ENCODE measurements at regions not wholly inside any gene's neighbourhood (a gene's known extent, or its start where the extent isn't known, plus 50 kb on each side); places are given as distances from the start of the nearest gene placed in this dataset.
A peak's percentile ranks its signal among the peaks of the same experiment; 100 is the strongest.

DNA sequence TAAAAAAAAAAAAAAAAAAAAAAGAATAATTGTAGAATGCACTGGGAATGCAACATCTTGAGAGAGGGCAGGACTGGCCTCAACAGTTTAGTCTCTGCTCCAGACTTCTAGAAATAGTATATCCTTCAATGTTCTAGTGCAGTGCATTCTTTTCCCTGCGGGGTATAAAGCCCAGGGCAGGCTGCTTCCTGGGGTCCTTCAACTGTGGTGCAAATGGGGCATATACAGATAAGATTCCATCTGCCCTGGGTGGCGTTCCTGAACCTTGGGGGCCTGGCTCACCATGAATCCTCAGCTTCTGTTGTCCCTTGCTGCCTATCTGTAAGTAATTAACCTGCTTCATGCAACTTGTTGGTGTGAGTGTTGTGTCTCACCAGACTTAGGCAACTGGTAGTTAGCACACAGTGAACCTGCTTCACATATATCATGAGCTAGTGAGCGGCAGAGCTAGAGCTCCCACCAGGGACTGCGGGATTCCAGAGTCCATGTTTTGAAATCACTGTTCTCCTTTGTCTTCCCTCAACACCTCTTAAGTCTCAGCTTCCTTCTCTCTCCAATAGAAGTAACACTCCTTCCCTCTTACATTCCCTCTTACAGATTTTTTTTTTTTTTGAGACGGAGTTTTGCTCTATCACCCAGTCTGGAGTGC is 177.6 kb downstream of the SUDS3 start:
- Histone ChIP-seq H3K4me1 (no peaks in the 10 kb centered on the region), H3K36me3 (ENCODE audit: insufficient read depth in 1 of 2, low read depth in 1 of 2) (no peaks in the 10 kb centered on the region), H3K27me3 (ENCODE audit: insufficient read depth in 3 of 3, low read length in 2 of 3) (no peaks in the 10 kb centered on the region), H3K27ac (no peak overlapping the region), H3K9me3 (no peaks in the 10 kb centered on the region), H3K4me3 (no peak overlapping the region)
- no peak for TF ChIP-seq CTCF (IDR thresholded peaks at IDR 0.05)
- intact Hi-C loops (cut with DNase I): no loop called here
- WGBS, 3 donors: 71 to 76% (median 75%) methylated on average over 5 of the region's 5 CpGs
- ATAC-seq: no peak
- no peak for DNase-seq

GRCh38 chr12:118558941-118559340 is 182.6 kb downstream of the SUDS3 start:
- Histone ChIP-seq H3K4me3 (no peak overlapping the region), H3K4me1 (peaks cover 15% of the 10 kb centered on the region), H3K27me3 (ENCODE audit: insufficient read depth in 3 of 3, low read length in 2 of 3) (no peaks in the 10 kb centered on the region), H3K27ac (no peak overlapping the region), H3K9me3 (no peaks in the 10 kb centered on the region), H3K36me3 (ENCODE audit: insufficient read depth in 1 of 2, low read depth in 1 of 2) (no peaks in the 10 kb centered on the region)
- ATAC-seq (no peak), DNase-seq (no peak)
- intact Hi-C loops (cut with DNase I): no loop called here
- no peak for TF ChIP-seq CTCF (IDR thresholded peaks at IDR 0.05)
- WGBS, 3 donors: 57 to 73% (median 68%) methylated on average over 4 of the region's 4 CpGs

- no peaks in the 10 kb centered on the region for H3K36me3 ChIP-seq (ENCODE audit: insufficient read depth in 1 of 2, low read depth in 1 of 2)
- H3K27ac ChIP-seq: no peak overlapping the region
- DNase-seq (no peak), ATAC-seq (peak; percentile 61 to 92 (median 74))
- no peak for TF ChIP-seq CTCF (IDR thresholded peaks at IDR 0.05)
- WGBS, 3 donors: 23 to 33% (median 25%) methylated on average over 4 of the region's 4 CpGs
- H3K4me1 ChIP-seq: peaks cover 15% of the 10 kb centered on the region
- intact Hi-C loops (cut with DNase I): no loop called here
- H3K9me3 ChIP-seq: no peaks in the 10 kb centered on the region
- no peaks in the 10 kb centered on the region for H3K27me3 ChIP-seq (ENCODE audit: insufficient read depth in 3 of 3, low read length in 2 of 3)
- no peak overlapping the region for H3K4me3 ChIP-seq
These were observed 184.4 kb downstream of the SUDS3 start for GRCh38 chr12:118560733-118561132.

GRCh38 chr12:118571730-118572129 is 195.4 kb downstream of the SUDS3 start:
- DNase-seq (no peak), ATAC-seq (no peak)
- H3K4me3 ChIP-seq: no peak overlapping the region
- H3K36me3 ChIP-seq (ENCODE audit: insufficient read depth in 1 of 2, low read depth in 1 of 2): no peaks in the 10 kb centered on the region
- no peaks in the 10 kb centered on the region for H3K4me1 ChIP-seq
- intact Hi-C loops (cut with DNase I): no loop called here
- no peak for TF ChIP-seq CTCF (IDR thresholded peaks at IDR 0.05)
- 81 to 90% (median 81%) methylated on average over 5 of the region's 5 CpGs for WGBS, 3 donors
- no peak overlapping the region for H3K27ac ChIP-seq
- no peaks in the 10 kb centered on the region for H3K27me3 ChIP-seq (ENCODE audit: insufficient read depth in 3 of 3, low read length in 2 of 3)
- H3K9me3 ChIP-seq: no peaks in the 10 kb centered on the region

DNA sequence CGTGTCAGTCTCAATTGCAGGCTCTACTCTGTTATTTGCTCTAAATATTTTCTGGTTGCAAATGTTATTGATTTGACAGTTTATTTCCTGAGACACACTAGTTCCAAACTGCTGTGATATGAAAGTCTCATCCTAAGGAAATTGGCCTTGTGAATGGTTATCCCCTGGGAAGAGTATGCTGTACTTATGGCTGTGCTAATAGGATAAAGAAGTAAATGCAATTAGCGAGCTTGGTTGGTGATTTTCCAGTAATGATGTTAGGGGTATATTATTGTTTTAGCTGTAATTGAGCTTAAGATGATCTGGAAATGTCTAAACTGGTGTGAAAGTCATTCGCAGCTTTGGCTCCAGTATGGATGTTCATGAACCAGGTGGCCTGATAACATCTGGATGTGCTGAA is 197.9 kb downstream of the SUDS3 start:
- ATAC-seq (no peak), DNase-seq (no peak)
- Histone ChIP-seq H3K9me3 (no peaks in the 10 kb centered on the region), H3K27ac (no peak overlapping the region), H3K4me3 (no peak overlapping the region), H3K36me3 (ENCODE audit: insufficient read depth in 1 of 2, low read depth in 1 of 2) (no peaks in the 10 kb centered on the region), H3K27me3 (ENCODE audit: insufficient read depth in 3 of 3, low read length in 2 of 3) (no peaks in the 10 kb centered on the region), H3K4me1 (no peaks in the 10 kb centered on the region)
- no peak for TF ChIP-seq CTCF (IDR thresholded peaks at IDR 0.05)
- 76 to 81% (median 81%) methylated on average over 3 of the region's 3 CpGs for WGBS, 3 donors
- intact Hi-C loops (cut with DNase I): no loop called here

Data from psoas muscle (tissue), 7 donors.